SK-N-MC (cell line): ENCODE measurements at regions not wholly inside any gene's neighbourhood (a gene's known extent, or its start where the extent isn't known, plus 50 kb on each side); places are given as distances from the start of the nearest gene placed in this dataset.

Experiments used
- EZH2 ChIP-seq: fragments of 200-600 bp; sonication (generic); IDR thresholded peaks from one replicate; pipeline ENCODE4 v1.6.1; 2017; ENCODE audit warnings: antibody characterized with exemption
- FOXP2 ChIP-seq: optimal IDR thresholded peaks from 2 replicates; pipeline ENCODE3; 2011; ENCODE audit warnings: mild to moderate bottlenecking, moderate library complexity; ENCODE audit not compliant: insufficient read depth; ENCODE audit errors: extremely low read length, control extremely low read depth
- POLR2AphosphoS5 ChIP-seq: IDR thresholded peaks from 2 replicates; pipeline ENCODE4 v1.6.1; 2012; ENCODE audit warnings: mild to moderate bottlenecking, low read depth, low read length, borderline replicate concordance

DNA sequence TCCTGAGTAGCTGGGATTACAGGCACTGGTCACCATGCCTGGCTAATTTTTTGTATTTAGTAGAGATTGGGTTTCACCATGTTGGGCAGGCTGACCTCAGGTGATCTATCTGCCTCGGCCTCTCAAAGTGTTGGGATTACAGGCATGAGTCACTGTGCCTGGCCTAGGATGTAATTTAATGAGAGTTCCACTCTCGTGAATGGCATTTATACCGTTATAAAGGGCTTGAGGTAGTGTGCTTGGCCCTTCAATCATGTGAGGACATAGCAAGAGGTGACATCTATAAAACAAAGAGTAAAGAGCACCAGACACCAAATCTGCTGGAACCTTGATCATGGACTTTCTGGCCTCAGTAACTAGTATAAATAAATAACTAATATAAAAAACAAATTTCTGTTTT, 93.5 kb upstream of the PPP1R9A start:
- TF ChIP-seq EZH2, result no peak
- TF ChIP-seq POLR2AphosphoS5, result no peak
- TF ChIP-seq FOXP2, result no peak
